ENCODE measurements at regions not wholly inside any gene's neighbourhood (a gene's known extent, or its start where the extent isn't known, plus 50 kb on each side); places are given as distances from the start of the nearest gene placed in this dataset.

GRCh38 chr4:179437962-179438361 is 1995.7 kb upstream of the AGA start:
- TF ChIP-seq CTCF (IDR thresholded peaks at IDR 0.05; ENCODE audit: poor library complexity, severe bottlenecking) = no peak
- no peak for ATAC-seq (ENCODE audit: low read depth)

GRCh38 chr4:179441596-179441995 is 1999.4 kb upstream of the AGA start:
- no peak for TF ChIP-seq CTCF (IDR thresholded peaks at IDR 0.05; ENCODE audit: poor library complexity, severe bottlenecking)
- Histone ChIP-seq H3K27me3 (ENCODE audit: insufficient read depth, poor library complexity, severe bottlenecking) (no peaks in the 10 kb centered on the region), H3K9me3 (ENCODE audit: severe bottlenecking) (no peaks in the 10 kb centered on the region), H3K27ac (ENCODE audit: poor library complexity, severe bottlenecking) (no peak overlapping the region), H3K4me1 (ENCODE audit: insufficient read depth, poor library complexity, severe bottlenecking) (no peaks in the 10 kb centered on the region), H3K4me3 (ENCODE audit: severe bottlenecking) (no peak overlapping the region), H3K36me3 (ENCODE audit: low read depth) (no peaks in the 10 kb centered on the region)
- no peak for ATAC-seq (ENCODE audit: low read depth)
- no peak for DNase-seq (ENCODE audit: low spot score)

More at GRCh38 chr4:179437962-179438361, 1995.7 kb upstream of the AGA start:
- H3K27ac ChIP-seq (ENCODE audit: poor library complexity, severe bottlenecking) = no peak overlapping the region
- no peaks in the 10 kb centered on the region for H3K36me3 ChIP-seq (ENCODE audit: low read depth)
- H3K27me3 ChIP-seq (ENCODE audit: insufficient read depth, poor library complexity, severe bottlenecking) = no peaks in the 10 kb centered on the region
- no peaks in the 10 kb centered on the region for H3K4me1 ChIP-seq (ENCODE audit: insufficient read depth, poor library complexity, severe bottlenecking)
- H3K9me3 ChIP-seq (ENCODE audit: severe bottlenecking) = no peaks in the 10 kb centered on the region
- no peak overlapping the region for H3K4me3 ChIP-seq (ENCODE audit: severe bottlenecking)
- DNase-seq (ENCODE audit: low spot score) = no peak

GRCh38 chr4:179447308-179447707 is 2005.1 kb upstream of the AGA start:
- ATAC-seq (ENCODE audit: low read depth) (no peak), DNase-seq (ENCODE audit: low spot score) (no peak)
- H3K4me1 ChIP-seq (ENCODE audit: insufficient read depth, poor library complexity, severe bottlenecking) = no peaks in the 10 kb centered on the region
- H3K4me3 ChIP-seq (ENCODE audit: severe bottlenecking) = no peak overlapping the region
- no peaks in the 10 kb centered on the region for H3K9me3 ChIP-seq (ENCODE audit: severe bottlenecking)
- no peaks in the 10 kb centered on the region for H3K27me3 ChIP-seq (ENCODE audit: insufficient read depth, poor library complexity, severe bottlenecking)
- no peaks in the 10 kb centered on the region for H3K36me3 ChIP-seq (ENCODE audit: low read depth)
- no peak for TF ChIP-seq CTCF (IDR thresholded peaks at IDR 0.05; ENCODE audit: poor library complexity, severe bottlenecking)
- H3K27ac ChIP-seq (ENCODE audit: poor library complexity, severe bottlenecking) = no peak overlapping the region

- no peaks in the 10 kb centered on the region for H3K27me3 ChIP-seq (ENCODE audit: insufficient read depth, poor library complexity, severe bottlenecking)
- peaks cover 4% of the 10 kb centered on the region for H3K4me1 ChIP-seq (ENCODE audit: insufficient read depth, poor library complexity, severe bottlenecking)
- H3K9me3 ChIP-seq (ENCODE audit: severe bottlenecking) = no peaks in the 10 kb centered on the region
- ATAC-seq (ENCODE audit: low read depth) (peak; percentile 60), DNase-seq (ENCODE audit: low spot score) (no peak)
- no peak for TF ChIP-seq CTCF (IDR thresholded peaks at IDR 0.05; ENCODE audit: poor library complexity, severe bottlenecking)
- H3K36me3 ChIP-seq (ENCODE audit: low read depth) = no peaks in the 10 kb centered on the region
- H3K27ac ChIP-seq (ENCODE audit: poor library complexity, severe bottlenecking) = no peak overlapping the region
- no peak overlapping the region for H3K4me3 ChIP-seq (ENCODE audit: severe bottlenecking)
These were observed 2023.0 kb upstream of the AGA start for GRCh38 chr4:179465131-179465797.

- peaks cover 15% of the 10 kb centered on the region for H3K4me1 ChIP-seq (ENCODE audit: insufficient read depth, poor library complexity, severe bottlenecking)
- no peaks in the 10 kb centered on the region for H3K36me3 ChIP-seq (ENCODE audit: low read depth)
- TF ChIP-seq CTCF (IDR thresholded peaks at IDR 0.05; ENCODE audit: poor library complexity, severe bottlenecking) = no peak
- no peak overlapping the region for H3K4me3 ChIP-seq (ENCODE audit: severe bottlenecking)
- H3K27me3 ChIP-seq (ENCODE audit: insufficient read depth, poor library complexity, severe bottlenecking) = no peaks in the 10 kb centered on the region
- ATAC-seq (ENCODE audit: low read depth) (no peak), DNase-seq (ENCODE audit: low spot score) (no peak)
- H3K9me3 ChIP-seq (ENCODE audit: severe bottlenecking) = no peaks in the 10 kb centered on the region
- no peak overlapping the region for H3K27ac ChIP-seq (ENCODE audit: poor library complexity, severe bottlenecking)
These were observed 2025.6 kb upstream of the AGA start for GRCh38 chr4:179467878-179468277.

All from RWPE2 (cell line).